ENCODE measurements at regions not wholly inside any gene's neighbourhood (a gene's known extent, or its start where the extent isn't known, plus 50 kb on each side); places are given as distances from the start of the nearest gene placed in this dataset.

- H3K9ac ChIP-seq (ENCODE audit: low read length): no peak overlapping the region
- no peak overlapping the region for H3K4me3 ChIP-seq (ENCODE audit: low read length)
- H3K36me3 ChIP-seq (ENCODE audit: control insufficient read depth, insufficient read depth, low read length): no peaks in the 10 kb centered on the region
- H3K9me3 ChIP-seq (ENCODE audit: control insufficient read depth, low read length): no peaks in the 10 kb centered on the region
- H3K4me1 ChIP-seq (ENCODE audit: control insufficient read depth, insufficient read depth, low read length): peaks cover 23% of the 10 kb centered on the region
- H3K27me3 ChIP-seq (ENCODE audit: control insufficient read depth, insufficient read depth, low read length): no peaks in the 10 kb centered on the region
Measured at GRCh38 chr5:135245521-135246499, 153.2 kb downstream of the MACROH2A1 start.

- H3K4me3 ChIP-seq (ENCODE audit: low read length): no peak overlapping the region
- H3K9ac ChIP-seq (ENCODE audit: low read length): no peak overlapping the region
- H3K9me3 ChIP-seq (ENCODE audit: control insufficient read depth, low read length): no peaks in the 10 kb centered on the region
- no peaks in the 10 kb centered on the region for H3K27me3 ChIP-seq (ENCODE audit: control insufficient read depth, insufficient read depth, low read length)
- H3K4me1 ChIP-seq (ENCODE audit: control insufficient read depth, insufficient read depth, low read length): peaks cover 23% of the 10 kb centered on the region
- no peaks in the 10 kb centered on the region for H3K36me3 ChIP-seq (ENCODE audit: control insufficient read depth, insufficient read depth, low read length)
Measured at GRCh38 chr5:135244620-135245021, 154.4 kb downstream of the MACROH2A1 start.

GRCh38 chr5:135243556-135244285, 155.3 kb downstream of the MACROH2A1 start:
- Histone ChIP-seq H3K9me3 (ENCODE audit: control insufficient read depth, low read length) (no peaks in the 10 kb centered on the region), H3K9ac (ENCODE audit: low read length) (no peak overlapping the region), H3K36me3 (ENCODE audit: control insufficient read depth, insufficient read depth, low read length) (no peaks in the 10 kb centered on the region), H3K27me3 (ENCODE audit: control insufficient read depth, insufficient read depth, low read length) (no peaks in the 10 kb centered on the region), H3K4me3 (ENCODE audit: low read length) (no peak overlapping the region), H3K4me1 (ENCODE audit: control insufficient read depth, insufficient read depth, low read length) (peaks cover 23% of the 10 kb centered on the region)

DNA sequence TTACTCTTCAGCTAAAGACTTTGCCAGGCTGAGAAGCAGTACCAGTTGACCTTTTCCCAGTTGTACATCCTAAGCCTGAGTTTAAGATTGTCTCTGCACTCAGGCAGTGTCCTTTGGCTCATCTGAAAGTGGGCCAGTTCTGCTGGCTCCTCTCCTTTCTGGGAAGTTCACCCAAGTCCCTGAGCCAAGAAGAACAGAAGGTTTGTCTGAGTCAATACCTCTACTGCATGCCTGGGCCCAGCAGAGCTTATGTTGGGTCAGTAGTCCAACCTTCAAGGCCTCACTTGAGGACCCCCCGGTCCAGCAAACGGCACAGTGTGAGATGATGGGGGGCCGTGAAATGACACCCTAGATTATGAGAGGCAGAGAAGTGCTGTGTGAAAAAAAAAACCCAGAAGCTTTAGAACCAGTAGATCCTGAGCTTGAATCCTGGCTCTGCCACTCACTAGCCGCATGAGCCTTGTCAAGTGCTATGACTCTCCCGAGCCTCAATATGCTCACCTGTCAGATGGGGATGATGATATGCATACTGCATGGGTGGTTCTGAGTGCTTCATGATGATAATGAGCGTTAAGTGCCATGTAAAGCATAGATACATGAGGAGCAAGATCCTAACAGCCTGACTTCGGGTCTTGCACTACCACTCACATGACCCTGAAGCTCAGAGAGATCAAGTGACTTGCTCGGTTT, 156.0 kb downstream of the MACROH2A1 start:
- H3K27me3 ChIP-seq (ENCODE audit: control insufficient read depth, insufficient read depth, low read length): no peaks in the 10 kb centered on the region
- no peak overlapping the region for H3K4me3 ChIP-seq (ENCODE audit: low read length)
- peaks cover 23% of the 10 kb centered on the region for H3K4me1 ChIP-seq (ENCODE audit: control insufficient read depth, insufficient read depth, low read length)

DNA sequence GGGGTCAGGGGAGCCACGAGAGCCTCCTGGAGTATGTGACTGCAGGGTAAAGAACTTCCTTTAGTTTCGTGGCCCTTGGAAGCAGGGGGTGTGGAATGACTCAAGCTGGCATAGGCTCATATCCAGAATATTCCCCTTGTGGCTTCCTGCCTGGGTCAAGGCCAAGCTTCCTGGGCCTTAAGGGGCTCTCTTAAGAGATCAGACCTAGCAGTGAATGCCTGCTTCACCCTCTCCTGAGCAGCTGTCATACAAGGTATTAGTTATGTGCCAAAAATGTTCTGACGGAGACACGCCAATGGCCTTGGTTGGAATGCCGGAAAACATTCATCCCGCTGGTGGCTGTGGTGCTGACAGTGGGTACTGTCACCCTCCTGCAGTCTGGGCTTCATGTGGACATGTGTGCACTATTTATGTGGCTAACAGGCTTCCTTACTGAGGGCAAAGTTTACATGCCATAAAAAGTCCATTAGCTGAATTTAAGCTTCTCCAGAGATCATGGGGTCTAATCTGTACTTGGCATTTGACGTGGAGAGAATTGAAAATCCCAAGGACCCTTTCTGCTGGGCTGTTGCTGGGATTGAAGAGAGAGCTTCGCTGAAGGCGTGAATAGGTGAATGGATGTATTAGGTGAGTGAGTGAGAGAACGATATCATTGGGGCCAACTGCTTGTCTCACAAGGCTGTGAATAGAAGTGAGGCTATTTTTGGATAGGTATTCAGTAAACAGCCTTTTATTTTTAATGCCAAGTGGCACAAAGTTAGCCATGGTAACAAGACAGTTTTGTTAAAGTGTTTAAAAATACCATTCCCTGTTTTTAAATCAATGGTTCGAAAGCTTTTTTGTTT, 156.8 kb downstream of the MACROH2A1 start:
- Histone ChIP-seq H3K9me3 (ENCODE audit: control insufficient read depth, low read length) (no peaks in the 10 kb centered on the region), H3K9ac (ENCODE audit: low read length) (no peak overlapping the region), H3K4me3 (ENCODE audit: low read length) (no peak overlapping the region), H3K4me1 (ENCODE audit: control insufficient read depth, insufficient read depth, low read length) (peaks cover 21% of the 10 kb centered on the region), H3K36me3 (ENCODE audit: control insufficient read depth, insufficient read depth, low read length) (no peaks in the 10 kb centered on the region), H3K27me3 (ENCODE audit: control insufficient read depth, insufficient read depth, low read length) (no peaks in the 10 kb centered on the region)

More for the DNA sequence above, 156.0 kb downstream of the MACROH2A1 start:
- Histone ChIP-seq H3K9ac (ENCODE audit: low read length) (no peak overlapping the region), H3K9me3 (ENCODE audit: control insufficient read depth, low read length) (no peaks in the 10 kb centered on the region), H3K36me3 (ENCODE audit: control insufficient read depth, insufficient read depth, low read length) (no peaks in the 10 kb centered on the region)

- Histone ChIP-seq H3K4me3 (ENCODE audit: low read length) (no peak overlapping the region), H3K36me3 (ENCODE audit: control insufficient read depth, insufficient read depth, low read length) (no peaks in the 10 kb centered on the region), H3K9ac (ENCODE audit: low read length) (no peak overlapping the region), H3K9me3 (ENCODE audit: control insufficient read depth, low read length) (no peaks in the 10 kb centered on the region), H3K27me3 (ENCODE audit: control insufficient read depth, insufficient read depth, low read length) (no peaks in the 10 kb centered on the region), H3K4me1 (ENCODE audit: control insufficient read depth, insufficient read depth, low read length) (peaks cover 14% of the 10 kb centered on the region)
Measured at GRCh38 chr5:135241536-135241935, 157.5 kb downstream of the MACROH2A1 start.

DNA sequence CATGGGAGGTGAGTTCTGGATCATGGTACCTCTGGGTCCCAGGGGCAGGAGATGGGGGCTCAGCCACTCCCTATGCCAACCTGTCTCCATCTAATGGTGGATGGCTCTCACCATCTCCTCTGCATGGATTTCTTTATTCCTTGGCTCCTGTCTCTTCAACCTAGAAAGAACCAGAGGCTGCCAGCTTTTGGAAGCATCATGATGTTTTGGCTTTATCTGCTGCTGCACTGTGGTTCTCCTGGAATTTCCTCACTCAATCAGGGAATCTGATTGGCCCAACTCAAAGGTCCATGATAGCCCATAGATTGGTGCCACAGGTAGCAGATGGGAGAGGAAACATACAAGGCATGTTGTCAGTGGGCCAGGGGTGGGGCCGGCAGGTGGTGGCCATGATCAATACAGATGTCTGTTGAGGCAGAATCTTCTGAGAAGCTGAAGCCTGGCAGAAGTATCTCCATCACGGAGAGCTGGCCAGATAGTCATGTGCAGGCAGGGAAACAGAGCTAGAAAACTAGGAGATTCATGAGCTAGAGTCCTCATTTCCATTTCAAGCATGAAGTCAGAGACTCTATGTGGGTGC, 158.2 kb downstream of the MACROH2A1 start:
- no peak overlapping the region for H3K9ac ChIP-seq (ENCODE audit: low read length)
- H3K9me3 ChIP-seq (ENCODE audit: control insufficient read depth, low read length): no peaks in the 10 kb centered on the region
- peaks cover 7% of the 10 kb centered on the region for H3K4me1 ChIP-seq (ENCODE audit: control insufficient read depth, insufficient read depth, low read length)
- H3K36me3 ChIP-seq (ENCODE audit: control insufficient read depth, insufficient read depth, low read length): no peaks in the 10 kb centered on the region
- no peak overlapping the region for H3K4me3 ChIP-seq (ENCODE audit: low read length)
- no peaks in the 10 kb centered on the region for H3K27me3 ChIP-seq (ENCODE audit: control insufficient read depth, insufficient read depth, low read length)

DNA sequence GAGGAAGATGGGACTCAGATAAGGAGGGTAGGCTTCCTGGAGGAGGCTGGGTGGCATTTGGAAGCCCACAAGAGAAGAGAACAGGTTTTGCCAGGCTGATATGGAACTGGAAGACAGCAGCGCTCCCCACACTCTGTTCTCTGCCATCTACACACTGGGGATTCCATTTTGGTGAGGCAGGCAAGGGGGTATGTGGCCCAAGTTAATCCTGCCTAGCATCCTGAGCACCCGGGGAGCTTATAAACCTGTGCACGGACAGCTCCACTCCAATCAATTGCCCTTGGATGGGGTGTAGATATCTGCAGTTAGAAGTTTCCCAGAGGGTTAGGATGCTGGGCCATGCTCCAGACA, 158.8 kb downstream of the MACROH2A1 start:
- no peak overlapping the region for H3K4me3 ChIP-seq (ENCODE audit: low read length)
- no peak overlapping the region for H3K9ac ChIP-seq (ENCODE audit: low read length)
- no peaks in the 10 kb centered on the region for H3K9me3 ChIP-seq (ENCODE audit: control insufficient read depth, low read length)
- peaks cover 5% of the 10 kb centered on the region for H3K4me1 ChIP-seq (ENCODE audit: control insufficient read depth, insufficient read depth, low read length)
- H3K27me3 ChIP-seq (ENCODE audit: control insufficient read depth, insufficient read depth, low read length): no peaks in the 10 kb centered on the region
- no peaks in the 10 kb centered on the region for H3K36me3 ChIP-seq (ENCODE audit: control insufficient read depth, insufficient read depth, low read length)

DNA sequence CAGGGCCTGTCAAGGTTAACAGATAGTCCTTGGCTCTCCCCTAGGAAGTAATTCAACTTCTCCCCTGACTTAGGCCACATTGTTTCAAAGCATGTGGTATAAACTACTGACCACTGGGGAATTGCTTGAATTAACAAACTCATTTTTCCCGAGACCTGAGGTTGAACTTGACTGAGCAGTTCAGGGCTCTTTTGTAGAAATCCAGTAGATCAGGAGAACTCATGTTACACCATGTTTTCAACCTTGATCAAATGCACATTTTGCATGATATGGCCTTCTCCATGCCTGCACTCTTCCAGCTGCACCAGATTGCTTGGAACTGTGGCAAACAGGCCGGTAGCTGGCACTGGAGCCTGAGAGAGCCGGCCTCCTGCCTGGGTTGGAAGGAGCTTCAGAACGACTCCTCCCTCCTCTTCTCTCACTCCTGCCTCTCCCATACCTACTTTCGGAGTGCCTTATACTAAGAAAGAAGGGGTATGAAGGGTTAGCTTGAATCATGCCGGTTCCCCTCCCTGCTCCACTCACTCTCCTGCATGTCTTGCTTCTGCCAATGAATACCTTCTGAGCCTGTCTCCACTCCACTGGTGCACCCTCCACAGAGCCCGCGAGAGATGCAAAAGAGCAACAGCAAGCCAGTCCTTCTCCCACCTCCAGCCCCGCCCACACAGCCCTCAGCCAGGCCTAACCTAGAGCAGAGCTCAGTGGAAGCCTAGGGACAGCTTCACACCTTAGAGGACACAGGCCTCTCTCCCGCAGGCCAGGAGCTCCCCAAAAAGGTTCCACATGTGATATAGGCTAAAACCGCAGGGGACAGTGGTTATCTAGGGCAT, 159.4 kb downstream of the MACROH2A1 start:
- Histone ChIP-seq H3K4me1 (ENCODE audit: control insufficient read depth, insufficient read depth, low read length) (peaks cover 5% of the 10 kb centered on the region), H3K27me3 (ENCODE audit: control insufficient read depth, insufficient read depth, low read length) (no peaks in the 10 kb centered on the region), H3K9ac (ENCODE audit: low read length) (no peak overlapping the region), H3K36me3 (ENCODE audit: control insufficient read depth, insufficient read depth, low read length) (no peaks in the 10 kb centered on the region), H3K4me3 (ENCODE audit: low read length) (no peak overlapping the region), H3K9me3 (ENCODE audit: control insufficient read depth, low read length) (no peaks in the 10 kb centered on the region)

GRCh38 chr5:135238622-135239452, 160.2 kb downstream of the MACROH2A1 start:
- peaks cover 5% of the 10 kb centered on the region for H3K4me1 ChIP-seq (ENCODE audit: control insufficient read depth, insufficient read depth, low read length)
- H3K27me3 ChIP-seq (ENCODE audit: control insufficient read depth, insufficient read depth, low read length): no peaks in the 10 kb centered on the region
- H3K36me3 ChIP-seq (ENCODE audit: control insufficient read depth, insufficient read depth, low read length): no peaks in the 10 kb centered on the region
- H3K9me3 ChIP-seq (ENCODE audit: control insufficient read depth, low read length): no peaks in the 10 kb centered on the region
- no peak overlapping the region for H3K4me3 ChIP-seq (ENCODE audit: low read length)
- no peak overlapping the region for H3K9ac ChIP-seq (ENCODE audit: low read length)
